CMK (cell line): ENCODE measurements at regions not wholly inside any gene's neighbourhood (a gene's known extent, or its start where the extent isn't known, plus 50 kb on each side); places are given as distances from the start of the nearest gene placed in this dataset.
"Not testable (repeated sequence)": the region's sequence is repeated elsewhere in the genome, so short reads cannot be mapped to it uniquely, and the experiment has no call there.

Experiments
- DNase-seq: peaks from one replicate; pipeline ENCODE4 v3.0.0-alpha.2; 2010; ENCODE audit warnings: low read depth

- no peak for DNase-seq
Measured at GRCh38 chr5:92022415-92023140, 639.5 kb upstream of the ARRDC3 start.

DNA sequence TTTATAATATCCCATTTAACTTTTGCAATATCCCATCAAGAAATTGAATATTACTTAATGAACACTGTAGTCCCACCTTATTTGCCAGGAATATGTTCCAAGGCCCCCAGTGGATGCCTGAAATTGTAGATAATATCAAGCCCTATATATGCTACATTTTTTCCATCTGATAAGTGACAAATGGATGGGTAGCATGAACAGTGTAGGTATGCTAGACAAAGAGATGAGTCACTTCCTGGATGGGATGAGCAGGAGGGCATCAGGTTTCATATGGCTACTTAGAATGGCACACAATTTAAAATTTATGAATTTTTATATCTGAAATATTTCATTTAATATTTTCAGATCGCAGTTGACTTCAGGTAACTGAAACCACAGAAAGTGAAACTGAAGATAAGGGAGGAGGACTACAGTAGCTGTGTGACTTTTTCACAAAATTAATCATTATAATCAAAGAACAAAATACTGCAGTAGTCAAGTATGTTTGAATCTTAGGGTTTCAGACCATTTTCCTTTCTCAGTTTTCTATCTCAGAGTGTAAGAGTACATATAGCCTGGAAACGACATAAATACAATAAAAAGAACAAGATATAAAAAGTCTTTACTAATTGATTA is 636.4 kb upstream of the ARRDC3 start:
- no peak for DNase-seq

DNA sequence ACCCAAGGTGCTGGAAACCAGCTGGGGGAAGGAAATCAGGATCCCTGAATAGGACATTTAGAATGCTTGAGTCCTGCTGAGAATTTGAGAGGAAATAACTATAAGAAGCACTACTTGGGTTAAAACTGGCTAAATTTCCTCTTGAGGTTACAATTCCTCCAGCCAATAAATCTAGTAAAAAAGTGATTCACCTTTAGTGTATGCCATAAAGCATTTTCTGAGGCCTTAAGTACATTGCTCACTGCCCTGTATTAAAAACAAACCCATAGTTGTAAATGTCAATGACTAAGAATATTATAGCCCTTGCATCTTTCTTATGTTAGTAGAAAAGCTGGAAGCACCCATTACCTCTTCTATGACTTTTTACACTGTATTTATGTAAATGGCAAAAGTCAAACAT is 634.7 kb upstream of the ARRDC3 start:
- DNase-seq, result no peak

GRCh38 chr5:92011845-92012244 is 628.7 kb upstream of the ARRDC3 start:
- not testable (repeated sequence) for DNase-seq

DNA sequence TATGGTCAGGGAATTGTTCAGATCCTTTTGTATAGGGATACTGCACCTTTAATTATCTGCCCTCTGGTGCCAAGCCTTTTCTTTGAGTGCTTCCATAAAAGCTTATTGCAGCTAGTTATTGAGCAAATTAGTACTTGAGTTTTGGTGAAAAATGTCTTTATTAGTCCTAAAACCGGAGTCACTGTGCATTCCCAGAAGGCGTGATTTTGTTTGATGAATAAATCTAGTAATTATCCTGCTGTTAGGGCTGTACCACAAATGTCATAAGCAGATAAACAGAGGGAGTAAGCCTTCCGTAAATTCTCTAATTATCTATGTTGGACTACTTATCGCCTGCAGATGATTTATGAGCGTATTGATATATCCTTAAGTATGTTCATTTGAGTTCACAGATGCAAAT is 620.7 kb upstream of the ARRDC3 start:
- DNase-seq, result no peak

- DNase-seq, result no peak
Measured at GRCh38 chr5:92002721-92003274, 619.7 kb upstream of the ARRDC3 start.

DNA sequence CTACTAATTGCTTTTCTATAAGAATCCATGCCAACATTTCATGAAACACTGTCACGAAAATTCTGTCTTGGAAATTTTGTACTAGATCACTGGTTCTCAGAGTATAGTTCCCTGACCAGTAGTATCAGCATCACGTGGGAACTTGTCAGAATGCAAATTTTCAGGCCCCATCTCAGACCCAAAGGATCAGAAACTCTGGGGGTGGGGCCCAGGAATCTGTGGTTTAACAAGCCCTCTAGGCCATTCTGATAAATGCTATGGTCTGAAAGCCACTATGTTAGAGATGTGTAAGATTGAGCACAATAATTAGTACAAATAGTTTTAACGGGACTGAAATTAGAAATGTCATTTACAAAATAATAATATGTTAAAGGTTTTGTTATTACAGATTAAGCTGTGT is 615.7 kb upstream of the ARRDC3 start:
- no peak for DNase-seq

GRCh38 chr5:91983869-91984268 is 600.8 kb upstream of the ARRDC3 start:
- DNase-seq, result no peak

GRCh38 chr5:91978221-91978882 is 595.2 kb upstream of the ARRDC3 start:
- DNase-seq, result no peak

DNA sequence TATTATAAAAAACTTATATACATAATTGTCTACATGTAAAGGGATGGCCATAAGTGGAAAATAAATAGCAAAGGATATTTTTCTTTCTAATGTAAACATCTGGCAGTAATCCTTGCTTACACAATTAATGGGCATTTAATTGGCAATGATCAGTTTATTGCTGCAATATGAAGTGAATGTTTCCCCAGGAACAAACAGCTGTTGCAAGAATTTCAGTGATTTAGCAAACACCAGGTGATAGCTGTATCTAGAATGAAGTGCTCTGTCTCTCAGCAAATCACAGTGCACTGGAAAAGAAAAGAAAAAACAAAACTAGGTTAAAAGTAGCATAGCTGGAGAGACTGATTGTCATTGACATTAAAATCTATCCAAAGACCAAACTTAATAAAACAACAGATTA is 594.5 kb upstream of the ARRDC3 start:
- no peak for DNase-seq

GRCh38 chr5:91976451-91976850 is 593.3 kb upstream of the ARRDC3 start:
- no peak for DNase-seq

- DNase-seq, result no peak
Measured at GRCh38 chr5:91963166-91963565, 580.0 kb upstream of the ARRDC3 start.

DNA sequence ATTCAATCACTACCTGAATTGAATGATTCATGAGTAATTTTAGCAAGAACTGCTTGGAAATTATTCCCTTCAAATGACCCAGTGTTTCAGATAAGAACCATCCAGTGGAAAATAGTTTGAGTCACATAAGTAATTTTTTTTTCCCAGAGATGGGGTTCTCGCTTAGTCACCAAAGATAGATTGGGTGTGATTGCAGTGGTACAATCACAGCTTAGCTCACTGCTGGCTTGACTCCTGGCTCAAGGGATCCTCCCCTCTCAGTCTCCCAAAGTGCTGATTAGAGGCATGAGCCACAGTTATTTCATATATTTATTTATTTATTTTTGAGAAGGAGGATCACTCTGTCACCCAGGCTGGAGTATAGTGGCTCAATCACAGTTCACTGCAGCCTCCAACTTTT is 574.5 kb upstream of the ARRDC3 start:
- no peak for DNase-seq

DNA sequence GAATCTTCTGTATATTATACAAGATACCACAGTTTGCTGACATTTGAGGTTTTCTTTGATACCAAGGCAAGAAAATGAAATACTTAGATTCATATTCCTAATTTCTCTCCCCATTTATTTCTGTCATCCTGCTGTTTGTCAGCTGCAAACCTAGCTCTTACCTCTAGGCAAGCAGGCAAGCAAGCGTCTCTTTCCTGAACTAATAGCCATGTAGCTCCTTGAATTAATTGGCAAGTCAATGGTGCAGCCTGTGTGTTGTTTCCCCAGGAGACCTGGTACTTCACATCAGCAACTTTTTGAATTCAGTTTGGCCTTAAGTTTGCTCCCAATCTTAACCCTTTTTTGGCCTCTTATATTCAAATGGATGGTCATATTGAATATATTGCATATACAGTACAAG is 573.6 kb upstream of the ARRDC3 start:
- DNase-seq, result no peak

DNA sequence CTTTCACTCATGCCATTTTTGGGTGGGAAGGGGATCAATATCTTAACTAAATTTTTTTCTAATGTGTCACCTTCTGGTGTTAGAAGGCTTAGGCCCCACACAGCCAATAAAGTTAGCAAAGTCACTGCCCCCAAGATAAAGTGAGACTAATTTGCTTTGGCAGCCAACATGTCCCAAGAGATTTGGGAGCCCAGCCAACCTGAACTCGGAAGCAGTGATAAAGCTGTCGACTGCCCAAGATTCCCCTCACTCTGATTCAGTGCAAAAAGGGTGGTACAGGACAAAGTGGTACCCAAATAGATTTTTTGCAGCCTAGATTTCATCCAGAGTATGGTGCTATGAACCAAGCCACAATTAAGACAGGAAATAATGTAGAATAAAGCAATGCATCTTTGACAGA is 572.5 kb upstream of the ARRDC3 start:
- no peak for DNase-seq

- DNase-seq, result no peak
Measured at GRCh38 chr5:91954136-91954535, 571.0 kb upstream of the ARRDC3 start.

DNA sequence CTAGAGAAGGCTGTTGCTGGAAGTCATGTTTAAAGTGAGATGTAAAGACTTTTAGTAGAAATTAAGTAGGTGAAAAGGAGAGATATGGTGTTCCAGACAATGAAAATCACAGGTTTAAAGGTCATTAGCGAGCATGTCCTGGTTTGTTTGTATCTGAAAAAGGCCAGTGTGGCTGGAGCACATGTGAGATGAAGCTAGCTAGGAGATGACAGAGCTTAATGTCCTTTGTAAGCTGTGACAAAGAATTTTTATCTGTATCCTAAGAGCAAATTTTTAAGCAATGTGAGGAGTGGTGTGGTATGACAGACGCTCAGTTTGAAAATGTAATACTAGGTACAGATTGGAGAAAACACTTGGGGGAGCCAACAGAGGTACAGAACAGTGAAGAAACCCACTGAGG is 567.2 kb upstream of the ARRDC3 start:
- DNase-seq, result no peak

DNA sequence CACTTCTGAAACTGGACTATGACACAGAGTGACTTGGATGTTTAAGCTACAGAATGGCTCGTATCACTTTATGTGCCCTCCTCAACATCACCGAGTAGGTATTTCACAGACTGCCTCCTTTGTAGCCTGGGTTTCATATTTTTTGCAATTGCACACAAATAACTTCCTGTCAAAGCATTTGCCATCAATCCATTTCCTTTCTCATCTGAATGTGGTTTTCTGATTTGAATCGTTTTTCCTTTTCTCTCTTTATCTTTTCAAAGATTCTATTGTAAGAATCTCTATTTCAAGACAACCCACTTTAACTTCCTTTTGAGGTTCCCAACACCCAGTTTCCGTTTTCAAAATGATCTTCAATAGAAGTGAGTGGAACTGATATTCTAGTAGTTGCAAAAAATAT is 563.8 kb upstream of the ARRDC3 start:
- no peak for DNase-seq

GRCh38 chr5:91941588-91941987 is 558.5 kb upstream of the ARRDC3 start:
- no peak for DNase-seq

DNA sequence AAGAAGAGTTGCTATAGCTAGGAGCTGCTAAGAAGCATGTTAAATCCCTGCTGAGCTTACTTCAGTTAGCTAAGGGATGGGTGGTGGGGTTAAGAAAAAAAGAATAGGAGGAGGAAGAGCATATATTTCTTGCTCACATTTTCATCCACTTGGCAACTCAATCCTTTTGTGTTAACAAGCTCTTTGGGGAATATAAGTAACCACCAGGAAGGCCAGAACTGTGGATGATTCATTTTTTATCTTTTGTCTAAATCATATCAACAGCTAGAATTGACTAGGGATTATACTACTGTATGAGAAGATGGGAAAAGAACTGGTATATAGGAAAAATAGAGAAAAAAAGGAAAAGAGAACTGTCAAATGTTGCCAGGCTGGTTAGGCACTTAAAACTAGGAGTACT is 555.3 kb upstream of the ARRDC3 start:
- DNase-seq, result no peak

DNA sequence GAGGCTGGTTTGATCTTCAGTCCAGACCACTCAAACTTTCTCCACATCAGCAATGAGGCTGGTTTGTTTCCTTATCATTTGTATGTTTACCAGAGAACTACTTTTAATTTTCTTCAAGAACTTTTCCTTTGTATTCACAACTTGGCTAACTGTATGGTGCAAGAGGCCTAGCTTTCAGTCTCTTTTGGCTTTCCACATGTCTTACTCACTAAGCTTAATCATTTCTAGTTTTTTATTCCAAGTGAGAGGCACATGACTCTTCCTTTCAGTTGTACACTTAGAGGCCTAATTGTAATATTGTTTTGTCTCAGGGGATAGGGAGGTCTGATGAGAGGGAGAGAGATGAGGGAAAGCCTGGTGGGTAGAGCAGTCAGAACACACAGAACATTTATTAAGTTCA is 554.0 kb upstream of the ARRDC3 start:
- DNase-seq, result no peak

DNA sequence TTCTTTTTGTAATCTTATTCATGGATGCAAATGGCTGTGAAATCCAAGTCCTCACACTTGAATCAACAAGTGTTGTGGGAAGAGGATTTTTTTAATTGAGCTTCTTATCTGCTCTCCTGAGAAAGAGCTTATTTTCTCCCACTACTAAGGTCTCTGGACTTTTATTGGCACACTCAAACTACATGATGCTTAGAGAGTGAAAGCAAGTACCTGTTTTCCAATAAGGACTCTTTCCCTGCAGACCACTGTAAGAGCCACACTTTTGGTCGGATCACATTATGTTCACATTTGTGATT is 546.4 kb upstream of the ARRDC3 start:
- DNase-seq, result no peak

DNA sequence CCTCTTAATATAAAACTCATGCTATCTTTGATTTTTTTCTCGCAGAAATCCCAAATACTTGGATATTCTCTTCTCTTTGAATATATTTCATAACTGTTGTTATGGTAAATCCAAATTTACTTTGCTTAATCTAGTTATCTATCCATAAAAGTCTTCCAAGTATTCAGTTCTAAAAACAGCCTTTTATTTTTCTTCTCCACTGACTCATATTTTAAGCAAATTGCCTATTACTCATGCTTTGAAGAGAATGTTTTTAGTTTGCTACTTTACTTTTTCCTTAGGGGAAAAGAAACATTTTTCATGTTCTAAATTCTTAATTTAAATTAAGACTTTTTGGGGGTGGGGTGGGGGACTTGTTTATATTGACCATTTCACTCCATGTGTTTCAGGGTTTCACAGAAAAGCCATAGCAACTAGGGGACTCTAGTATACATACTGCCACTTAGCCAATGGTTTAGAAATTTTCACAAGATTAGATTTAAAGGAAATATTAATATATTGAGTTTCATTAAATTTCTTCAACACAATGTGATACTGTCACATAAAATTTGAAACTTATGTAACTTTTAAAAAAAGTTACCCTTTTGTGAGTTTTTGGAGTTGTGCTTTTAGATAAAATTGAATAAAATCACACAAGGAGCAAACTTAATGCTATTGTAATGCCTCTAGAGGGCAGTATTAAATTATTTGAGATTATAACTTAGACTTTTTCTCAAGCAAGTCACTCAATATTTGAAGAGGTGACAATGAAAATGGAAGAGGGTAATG is 545.8 kb upstream of the ARRDC3 start:
- DNase-seq, result no peak
